GM12873 (cell line): ENCODE measurements at regions not wholly inside any gene's neighbourhood (a gene's known extent, or its start where the extent isn't known, plus 50 kb on each side); places are given as distances from the start of the nearest gene placed in this dataset.

ENCODE experiments used
- CTCF ChIP-seq: IDR thresholded peaks from 2 replicates; pipeline ENCODE4 v1.5.1; 2012; ENCODE audit warnings: low read depth, mild to moderate bottlenecking, moderate library complexity, low read length, control low read depth; ENCODE audit not compliant: insufficient read depth; ENCODE audit errors: missing control alignments

GRCh38 chr6:137658287-137658686 is 164.1 kb upstream of the OLIG3 start:
- TF ChIP-seq CTCF: no peak

- no peak for TF ChIP-seq CTCF
Observed at GRCh38 chr6:137659871-137660270, 165.7 kb upstream of the OLIG3 start.

GRCh38 chr6:137660296-137660731 is 166.1 kb upstream of the OLIG3 start:
- TF ChIP-seq CTCF: no peak

- peak; percentile 70 for TF ChIP-seq CTCF
Observed at GRCh38 chr6:137661601-137662000, 167.4 kb upstream of the OLIG3 start.

GRCh38 chr6:137664183-137664582 is 170.0 kb upstream of the OLIG3 start:
- TF ChIP-seq CTCF: no peak

GRCh38 chr6:137665342-137665934 is 171.2 kb upstream of the OLIG3 start:
- TF ChIP-seq CTCF: no peak

- TF ChIP-seq CTCF: no peak
Observed at GRCh38 chr6:137666202-137666774, 172.1 kb upstream of the OLIG3 start.
